HG03175 (cell line): ENCODE measurements at regions not wholly inside any gene's neighbourhood (a gene's known extent, or its start where the extent isn't known, plus 50 kb on each side); places are given as distances from the start of the nearest gene placed in this dataset.

Source experiments
- ATAC-seq: cut with Tn5 transposase; IDR thresholded peaks from one replicate; pipeline ENCODE4 v1.9.1; 2021; ENCODE audit warnings: mild to moderate bottlenecking, moderate library complexity; ENCODE audit not compliant: unreplicated experiment

DNA sequence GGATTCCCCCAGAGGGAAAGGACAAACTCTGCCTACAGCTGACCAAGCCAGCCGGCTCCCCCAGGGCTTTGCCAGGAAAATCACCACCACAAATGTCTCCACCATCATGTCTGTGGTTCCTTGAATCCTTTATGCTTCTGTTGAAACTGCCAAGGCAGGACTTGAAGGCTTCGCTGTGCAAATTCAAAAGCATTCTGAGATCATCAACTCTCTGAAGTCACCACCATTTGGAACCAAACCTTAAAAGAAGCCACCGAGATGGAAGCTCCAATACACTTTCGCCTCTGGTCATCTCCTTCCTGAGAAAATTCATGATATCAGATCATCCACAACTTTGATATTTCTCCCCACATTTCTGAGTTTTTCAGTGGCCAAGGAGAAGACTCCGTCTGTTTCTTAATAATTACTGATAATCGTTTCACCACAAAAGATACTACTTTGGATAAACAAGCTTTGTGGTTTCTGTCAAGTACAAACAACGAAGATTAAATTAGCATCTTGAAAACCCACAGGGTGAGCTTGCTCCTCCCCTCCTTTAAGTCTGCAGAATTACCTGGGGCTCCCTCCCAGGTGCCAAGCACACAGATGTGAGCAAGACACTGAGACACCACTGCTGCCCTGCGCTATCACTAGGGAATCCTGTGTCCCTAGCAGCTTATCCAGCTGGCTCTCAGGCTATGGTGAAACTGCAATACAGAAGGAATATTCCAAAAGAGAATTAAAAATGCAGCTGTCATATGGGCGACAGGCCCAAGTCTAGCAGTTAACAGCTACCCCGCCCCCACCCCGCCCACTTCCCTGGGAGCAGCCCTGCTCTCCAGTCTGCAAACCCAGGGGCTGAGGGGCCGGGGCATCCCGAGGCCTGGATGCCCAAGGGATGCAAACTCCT, 125.0 kb upstream of the TBL1X start:
- ATAC-seq = no peak

DNA sequence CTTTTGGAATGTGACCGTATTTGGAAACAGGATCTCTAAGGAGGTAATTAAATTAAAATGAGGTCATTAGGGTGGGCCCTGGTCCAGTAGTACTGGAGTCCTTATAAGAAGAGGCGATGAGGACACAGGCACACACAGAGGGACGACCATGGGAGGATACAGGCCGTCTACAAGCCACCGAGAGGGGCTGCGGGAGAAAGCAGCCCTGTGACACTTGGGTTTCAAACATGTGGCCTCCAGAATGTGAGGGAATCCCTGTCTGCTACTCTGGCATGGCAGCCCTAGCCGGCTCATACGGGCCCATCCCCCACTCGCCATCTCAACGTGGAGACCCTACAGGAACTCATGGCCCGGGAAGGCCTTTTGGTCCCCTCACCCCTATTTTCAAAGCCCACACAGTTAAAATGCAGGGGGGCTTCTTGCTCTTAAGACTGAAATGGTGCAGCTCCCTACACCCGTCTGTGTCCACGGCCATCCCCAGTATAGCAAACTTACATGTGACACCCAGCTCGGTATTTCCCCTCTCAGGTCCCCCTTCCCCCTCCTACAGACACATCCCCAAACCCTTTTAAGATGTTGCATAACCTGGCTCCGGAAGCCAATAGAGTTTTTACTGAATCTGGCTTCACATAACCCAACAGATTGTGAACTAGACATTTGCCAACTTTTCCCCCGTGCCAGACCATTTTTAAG, 124.1 kb upstream of the TBL1X start:
- peak; percentile 37 for ATAC-seq

DNA sequence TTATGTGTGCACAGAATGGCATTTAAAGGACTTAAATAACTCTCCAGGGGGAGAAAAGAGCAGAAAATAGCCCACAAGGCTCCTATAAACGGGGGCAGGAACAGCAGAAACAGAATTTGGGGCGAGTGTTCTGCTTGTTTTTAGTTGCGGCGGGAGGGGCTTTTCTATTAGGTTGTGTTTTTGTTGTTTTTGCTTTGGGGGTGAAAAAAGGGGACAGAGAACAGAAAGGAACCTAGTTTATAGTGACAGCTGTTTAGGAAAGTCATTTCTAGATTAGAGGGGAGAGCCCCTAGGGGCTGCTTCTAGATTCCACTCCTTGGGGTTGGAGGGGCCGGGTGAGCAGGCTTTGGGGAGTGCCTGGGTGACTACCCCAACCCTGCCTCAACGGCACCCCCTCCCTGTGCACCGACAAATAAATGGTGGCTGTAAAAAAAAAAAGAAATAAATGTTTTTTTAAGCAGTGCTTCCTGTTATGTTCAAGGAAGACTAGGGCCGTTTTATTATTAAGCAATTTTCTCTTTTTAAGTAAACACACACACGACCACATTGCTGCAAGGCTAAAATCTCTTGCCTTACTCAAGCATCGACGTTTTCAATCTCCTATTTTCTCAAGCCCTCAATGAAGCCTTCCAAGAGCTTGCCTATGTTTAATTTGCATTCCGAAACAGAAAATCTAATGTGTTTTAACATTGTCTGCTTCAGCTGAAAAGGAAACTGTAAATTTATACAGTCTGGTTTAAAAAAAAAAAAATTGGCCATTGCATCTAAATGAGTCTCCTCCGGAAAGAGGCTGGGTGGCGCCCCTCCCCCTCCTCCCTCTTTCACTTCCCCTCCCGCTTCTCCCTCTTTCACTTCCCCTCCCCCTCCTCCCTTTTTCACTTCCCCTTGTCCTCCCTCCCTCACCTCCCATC, 123.3 kb upstream of the TBL1X start:
- ATAC-seq = peak; percentile 83

DNA sequence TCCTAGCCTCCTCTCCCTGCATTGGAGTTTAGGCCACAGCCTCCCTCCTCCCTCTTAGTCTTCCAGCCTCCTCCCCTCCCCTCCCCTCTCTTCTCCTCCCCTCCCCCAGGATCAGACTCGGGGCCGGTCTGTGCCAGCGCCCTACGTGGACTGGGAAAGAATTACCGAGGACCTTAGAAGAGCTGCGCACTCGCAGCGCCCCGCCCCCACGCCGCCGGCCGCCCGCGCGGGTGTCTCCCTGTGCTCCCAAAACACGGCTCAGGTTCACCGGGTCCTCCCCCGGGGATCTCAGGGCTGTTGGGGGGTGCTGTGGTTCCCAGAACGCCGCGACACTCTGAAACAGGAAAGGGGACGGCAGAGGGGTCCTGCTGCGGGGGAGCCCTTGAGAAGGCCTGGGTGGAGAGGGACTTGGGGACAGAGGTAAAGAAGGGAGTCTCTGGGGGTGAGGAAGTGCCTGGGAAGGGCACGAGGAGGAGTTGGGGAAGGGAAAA, 122.3 kb upstream of the TBL1X start:
- ATAC-seq = no peak

DNA sequence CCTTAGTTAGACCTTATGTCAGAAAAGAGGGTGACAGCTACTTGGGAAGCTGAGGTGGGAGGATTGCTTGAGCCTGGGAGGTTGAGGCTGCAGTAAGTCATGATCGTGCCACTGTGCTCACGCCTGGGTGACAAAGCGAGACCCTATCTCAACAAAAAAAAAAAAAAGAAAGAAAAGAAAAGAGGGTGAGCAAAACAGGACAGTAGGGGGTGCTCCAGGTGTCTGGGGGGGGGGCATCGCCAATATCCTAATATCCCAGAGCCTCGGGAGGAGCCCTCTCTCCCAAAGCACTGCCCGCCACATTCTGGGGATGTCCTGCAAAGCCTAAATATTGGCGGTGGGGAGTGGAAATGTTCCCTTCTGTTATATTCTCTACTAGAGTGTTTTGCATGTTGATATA, 120.9 kb upstream of the TBL1X start:
- no peak for ATAC-seq

DNA sequence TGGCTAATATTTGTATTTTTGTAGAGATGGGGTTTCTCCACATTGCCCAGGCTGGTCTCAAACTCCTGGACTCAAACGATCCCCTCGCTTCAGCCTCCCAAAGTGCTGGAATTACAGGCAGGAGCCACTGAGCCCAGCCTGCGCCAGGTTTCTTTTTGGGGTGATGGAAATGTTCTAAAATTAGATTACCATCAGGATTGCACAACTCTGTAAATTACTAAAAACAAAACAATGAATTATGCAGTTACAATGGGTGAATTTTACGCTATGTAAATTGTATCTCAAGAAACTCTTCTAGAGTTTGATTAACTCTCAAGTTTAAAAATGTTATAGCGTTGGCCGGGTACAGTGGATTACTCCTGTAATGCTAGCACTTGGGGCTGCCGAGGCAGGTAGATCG, 118.9 kb upstream of the TBL1X start:
- no peak for ATAC-seq

DNA sequence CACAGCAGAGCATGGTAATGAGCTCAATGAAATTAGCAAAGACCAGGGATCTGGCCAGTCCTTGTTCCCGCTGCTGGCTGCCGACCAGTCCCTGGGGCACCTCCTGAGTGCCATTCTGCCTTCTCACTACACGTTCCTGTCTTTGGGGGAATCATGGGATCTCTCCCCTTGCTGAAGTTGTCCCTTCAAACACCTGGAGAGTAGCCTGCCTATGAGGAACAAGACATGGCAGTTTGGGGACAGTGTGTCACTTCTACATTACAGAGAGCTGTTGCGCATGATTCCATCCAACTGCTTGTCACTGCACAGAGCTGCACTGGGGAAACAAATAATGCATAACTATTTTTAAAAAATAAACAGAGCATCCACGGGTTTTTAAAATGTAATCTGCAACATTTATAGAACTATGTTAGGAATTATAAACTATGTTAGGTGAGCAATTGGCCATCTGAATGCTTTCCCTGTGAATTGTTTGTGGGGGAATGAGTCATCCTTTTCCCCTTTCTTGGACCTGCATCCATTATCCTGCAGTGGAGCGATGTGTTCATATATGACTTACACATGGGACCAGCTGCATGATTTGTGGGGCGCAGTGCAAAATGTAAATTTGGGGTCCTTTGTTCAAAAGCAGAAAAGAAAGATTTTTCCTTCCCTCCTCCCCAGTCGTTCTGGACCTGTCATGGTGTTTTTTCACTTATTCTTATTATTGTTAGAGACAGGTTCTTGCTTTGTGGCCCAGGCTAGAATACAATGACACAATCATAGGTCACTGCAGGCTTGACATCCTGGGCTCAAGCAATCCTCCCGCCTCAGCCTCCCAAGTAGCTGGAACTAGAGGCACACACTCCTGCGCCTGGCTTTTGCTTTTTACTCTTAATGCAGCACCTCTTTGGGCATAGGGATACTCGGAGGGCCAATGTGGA, 115.0 kb upstream of the TBL1X start:
- no peak for ATAC-seq

DNA sequence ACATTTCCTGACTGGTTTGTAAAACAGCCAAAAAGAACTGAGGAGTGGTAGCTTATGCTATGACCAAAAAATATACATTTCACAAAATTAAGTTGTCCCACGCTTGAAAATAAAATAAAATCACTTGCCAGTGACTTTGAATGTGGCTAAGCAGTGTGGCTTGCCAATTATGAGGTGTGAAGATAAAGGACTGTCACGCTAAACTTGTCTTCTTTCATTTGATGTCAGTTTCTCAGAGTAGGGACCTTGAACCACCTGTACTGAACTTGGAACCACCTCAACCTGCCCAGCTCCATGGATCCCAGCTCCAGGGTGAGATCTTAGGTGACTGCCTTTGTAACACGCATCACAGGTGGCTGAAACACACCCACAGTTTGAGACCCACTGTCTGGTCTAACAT, 113.7 kb upstream of the TBL1X start:
- no peak for ATAC-seq

DNA sequence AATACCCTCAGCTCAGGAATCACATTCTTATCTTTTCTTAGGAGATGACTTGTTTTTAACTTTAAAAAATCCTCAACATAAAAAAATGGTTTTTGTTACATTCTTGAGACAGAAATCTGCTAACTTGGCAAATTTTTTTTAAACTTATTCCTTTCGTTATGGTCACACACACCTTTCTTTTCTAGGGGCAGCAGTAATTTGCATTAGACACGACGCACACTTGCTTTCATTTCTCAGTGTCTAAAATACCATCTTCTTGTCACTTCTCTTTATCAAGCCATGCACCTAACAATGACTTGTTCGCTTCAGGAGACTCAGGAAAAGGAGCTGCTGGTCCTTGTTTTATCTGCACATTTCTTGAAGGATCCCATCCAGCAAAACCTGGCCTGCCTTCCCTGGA, 112.6 kb upstream of the TBL1X start:
- ATAC-seq = peak; percentile 74

DNA sequence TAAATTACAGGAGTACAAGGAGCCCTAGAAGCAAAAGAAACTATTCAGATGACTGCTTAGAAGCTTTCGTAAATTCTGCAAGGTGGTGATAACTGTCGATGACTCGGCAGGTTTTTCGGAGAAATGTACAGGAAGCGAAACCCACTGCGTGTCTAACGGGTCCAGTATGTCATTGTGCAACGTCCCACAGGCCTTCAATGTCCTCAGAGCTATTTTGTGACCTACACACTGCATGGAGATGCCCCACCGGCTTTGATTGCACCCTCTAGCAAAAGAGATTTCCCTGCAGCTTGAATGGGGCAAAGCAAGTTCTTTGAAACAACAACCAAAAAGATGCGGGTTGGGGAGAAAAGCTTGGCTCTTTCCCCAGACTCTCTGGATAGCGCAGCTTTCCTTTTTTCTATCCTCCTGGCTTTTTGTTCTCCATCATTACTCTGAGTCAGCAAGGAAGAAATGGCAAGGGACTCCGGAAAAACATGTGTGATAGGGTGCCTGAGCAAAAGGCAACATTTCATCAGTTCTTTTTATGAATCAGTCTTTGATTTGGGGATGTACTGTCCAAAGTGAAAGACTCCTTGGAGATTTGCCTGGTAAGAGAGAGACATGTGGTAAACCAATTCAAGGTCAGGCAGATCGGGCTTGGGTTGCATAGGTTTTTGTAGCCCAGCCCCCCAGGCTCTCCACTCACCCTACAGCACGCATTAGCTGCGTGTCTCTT, 112.0 kb upstream of the TBL1X start:
- peak; percentile 72 for ATAC-seq

DNA sequence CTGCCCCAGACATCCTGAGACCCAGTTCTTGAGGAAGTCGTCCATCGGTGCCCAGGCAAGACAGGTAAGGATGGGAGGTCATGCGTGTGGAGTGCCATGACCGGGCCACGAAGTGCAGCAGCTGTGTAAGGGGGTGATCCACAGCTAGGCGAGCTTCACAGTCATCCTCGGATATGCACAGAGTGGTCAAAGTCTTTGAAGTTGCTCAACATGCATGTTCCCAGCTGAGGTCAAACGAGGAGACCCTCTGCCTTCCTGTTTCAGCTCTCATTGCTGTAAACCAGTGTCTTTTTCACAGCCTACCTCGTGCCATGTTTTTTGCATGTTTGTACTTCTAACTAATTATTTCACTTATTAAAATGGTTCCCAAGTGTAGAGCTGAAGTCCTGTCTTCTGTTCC, 109.9 kb upstream of the TBL1X start:
- no peak for ATAC-seq

DNA sequence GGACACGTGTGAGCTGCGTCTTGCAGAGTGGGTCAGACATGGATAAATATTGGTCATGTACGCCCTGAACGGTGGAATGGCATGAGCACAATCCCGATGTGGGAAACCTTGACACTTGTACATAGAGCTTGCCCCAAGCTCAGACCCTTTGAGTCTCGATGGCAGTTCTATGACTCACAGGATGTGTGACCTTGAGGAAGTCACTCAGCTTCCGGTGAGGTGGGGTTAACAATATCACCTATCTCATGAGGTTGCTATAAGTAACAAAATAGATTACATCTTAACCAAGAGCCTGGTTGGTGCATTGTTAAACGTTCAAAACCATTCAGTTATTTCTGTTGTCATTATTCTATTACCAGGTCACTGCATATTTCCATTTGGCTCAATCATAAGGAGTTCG, 109.1 kb upstream of the TBL1X start:
- no peak for ATAC-seq

DNA sequence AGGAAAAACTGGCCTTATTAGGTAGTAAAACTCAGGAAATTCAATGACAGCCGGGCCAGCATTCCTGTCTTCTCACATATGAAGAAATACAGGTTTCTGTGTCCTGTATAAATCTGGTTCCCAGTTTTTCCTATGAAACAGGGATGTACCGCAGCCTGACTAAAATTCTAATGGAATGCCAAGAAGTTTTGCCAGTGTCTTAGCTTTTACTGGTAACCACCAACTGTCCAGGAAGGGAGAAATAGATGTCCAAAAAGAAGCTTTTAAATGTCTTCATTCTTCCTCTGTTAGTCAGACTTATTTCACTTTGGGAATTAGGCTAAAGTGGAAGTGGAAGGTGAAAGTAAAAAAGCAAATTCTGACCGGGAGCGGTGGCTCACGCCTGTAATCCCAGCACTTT, 108.0 kb upstream of the TBL1X start:
- ATAC-seq = no peak

DNA sequence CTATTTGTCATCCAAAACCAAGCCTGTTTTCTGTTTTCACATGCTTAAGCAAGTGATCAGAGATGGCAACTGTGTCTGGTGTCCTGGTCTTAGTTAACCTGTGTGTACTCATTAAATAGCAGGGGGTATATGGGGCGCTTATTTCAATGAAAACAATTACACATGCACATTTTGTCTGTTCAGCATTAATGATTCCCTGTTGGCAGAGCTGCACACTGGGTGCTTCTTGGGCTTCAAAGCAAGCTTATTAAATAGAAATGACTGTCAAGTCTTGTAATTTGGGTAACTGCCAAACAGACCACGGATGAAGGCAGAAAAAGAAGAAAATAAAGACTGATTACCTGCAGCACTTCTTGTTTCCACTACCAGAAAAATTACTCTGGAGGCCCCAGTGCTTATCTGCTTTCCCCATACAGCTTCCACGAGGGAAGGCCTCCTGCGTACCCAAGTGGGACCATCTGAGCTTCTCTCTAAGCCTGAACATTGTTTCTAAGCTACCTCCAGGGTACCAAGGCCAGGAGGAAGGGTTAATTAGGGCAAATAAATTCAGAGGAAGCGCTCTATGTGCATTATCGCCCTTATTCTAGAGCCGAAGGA, 107.2 kb upstream of the TBL1X start:
- no peak for ATAC-seq

DNA sequence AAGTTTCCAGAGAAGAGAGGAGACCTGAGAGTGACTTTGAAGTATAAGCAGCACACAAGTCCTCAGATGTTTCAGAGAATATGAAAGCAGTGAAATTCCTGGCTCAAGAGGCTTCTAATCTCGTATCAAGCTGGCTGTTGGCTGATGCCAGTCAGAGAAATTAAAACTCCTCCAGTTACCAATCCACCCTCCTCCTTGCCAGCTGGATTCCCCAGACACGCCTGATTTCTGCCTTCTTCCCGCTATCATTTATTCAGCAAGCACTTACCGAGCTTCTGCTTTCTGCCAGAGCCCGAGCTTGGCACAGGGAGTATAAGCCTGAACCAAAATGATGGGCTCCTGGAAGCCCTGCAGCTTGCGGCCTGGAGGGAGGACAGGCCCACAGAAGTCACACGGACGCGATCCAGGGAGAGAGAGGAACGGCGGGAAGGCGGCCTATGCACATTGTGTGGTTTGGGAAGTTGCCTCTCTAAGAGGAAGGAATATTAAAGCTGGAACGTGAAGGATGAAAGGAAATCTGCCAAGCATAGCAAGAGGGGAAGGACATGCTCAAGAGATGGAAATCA, 102.4 kb upstream of the TBL1X start:
- ATAC-seq = no peak

DNA sequence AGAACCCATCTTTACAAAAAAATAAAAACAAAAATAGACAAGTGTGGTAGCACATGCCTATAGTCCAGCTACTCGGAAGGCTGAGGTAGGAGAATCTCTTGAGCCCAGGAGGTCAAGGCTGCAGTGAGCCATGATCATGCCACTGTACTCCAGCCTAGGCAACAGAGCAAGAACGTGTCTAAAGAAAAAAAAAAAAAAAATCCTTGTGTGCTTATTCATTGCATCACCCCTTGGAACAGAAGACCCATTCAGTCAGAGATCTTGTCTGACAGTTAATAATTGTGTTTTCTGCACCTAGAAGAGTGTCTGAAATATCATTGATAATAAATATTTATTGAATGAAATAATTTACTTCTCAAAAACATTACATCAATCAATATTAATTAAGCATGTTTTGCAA, 97.4 kb upstream of the TBL1X start:
- ATAC-seq = no peak

DNA sequence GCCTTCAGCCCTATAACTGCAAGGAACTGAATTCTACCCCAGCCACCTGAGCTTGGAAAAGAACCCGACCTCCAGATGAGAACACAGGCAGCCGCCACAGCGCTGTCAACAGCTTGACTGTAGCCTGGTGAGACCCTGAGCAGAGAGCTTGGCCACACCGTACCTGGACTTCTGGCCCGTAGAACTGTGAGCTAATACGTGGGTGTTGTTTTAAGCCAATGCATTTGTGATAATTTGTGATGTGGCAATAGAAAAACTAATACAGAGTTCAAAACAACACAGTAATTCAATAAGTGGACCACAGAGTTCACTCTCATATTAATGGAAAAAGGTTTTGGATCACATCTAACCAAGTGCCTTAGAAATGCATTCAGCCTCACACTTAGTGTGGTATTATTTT, 96.6 kb upstream of the TBL1X start:
- no peak for ATAC-seq

DNA sequence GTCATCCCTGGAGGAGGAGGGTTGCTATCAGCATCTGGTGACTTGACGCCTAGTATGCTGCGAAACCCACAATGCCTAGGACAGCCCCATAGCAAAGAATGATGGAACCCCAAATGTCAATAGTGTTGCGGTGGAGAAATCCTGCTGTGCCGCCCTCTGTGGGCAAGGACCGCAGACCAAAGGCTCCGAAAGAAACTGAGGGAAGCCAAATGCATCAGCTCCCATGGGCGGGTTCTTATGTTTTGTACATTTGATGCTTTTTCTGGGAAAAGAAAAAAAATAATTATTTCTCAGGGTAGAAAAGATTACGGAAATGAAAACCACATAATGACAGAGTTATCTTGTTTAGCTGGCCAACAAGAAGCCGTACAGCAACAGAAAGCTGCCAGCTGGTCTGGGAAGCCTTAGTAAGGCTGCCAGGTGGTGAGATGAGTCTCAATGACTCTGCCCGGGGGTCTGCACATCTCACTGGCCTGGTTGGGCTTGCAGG, 95.0 kb upstream of the TBL1X start:
- ATAC-seq = no peak

DNA sequence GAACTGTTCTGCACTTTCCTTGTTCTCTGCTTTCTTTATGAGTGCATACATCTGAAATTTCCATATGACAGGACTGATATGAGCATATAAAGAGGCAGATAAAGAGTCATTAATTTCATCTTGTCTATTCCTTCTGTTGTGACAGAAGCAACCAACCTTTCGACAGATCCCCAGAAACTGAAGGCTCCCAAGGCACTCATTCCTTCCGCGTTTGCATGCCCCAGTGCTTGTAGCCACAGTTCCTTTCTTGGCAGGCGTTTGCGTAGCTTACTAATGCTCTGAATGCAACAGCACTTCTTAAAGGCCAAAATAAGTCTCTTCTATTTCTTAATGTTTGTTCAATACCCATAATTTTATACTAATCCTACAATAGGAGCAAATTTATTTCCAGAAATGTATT, 94.0 kb upstream of the TBL1X start:
- no peak for ATAC-seq
